ENCODE measurements at regions not wholly inside any gene's neighbourhood (a gene's known extent, or its start where the extent isn't known, plus 50 kb on each side); places are given as distances from the start of the nearest gene placed in this dataset.

- no peak for DNase-seq
Measured at GRCh38 chr4:176902710-176903323, 110.1 kb upstream of the VEGFC start.

GRCh38 chr4:176906709-176907108 lies 114.0 kb upstream of the VEGFC start:
- DNase-seq = no peak

- DNase-seq = no peak
Measured at GRCh38 chr4:176910646-176911045, 117.9 kb upstream of the VEGFC start.

GRCh38 chr4:176919631-176920030 lies 126.9 kb upstream of the VEGFC start:
- no peak for DNase-seq

GRCh38 chr4:176920694-176921093 lies 128.0 kb upstream of the VEGFC start:
- DNase-seq = peak in 1 of 51 donors; percentile 0

- no peak for DNase-seq
Measured at GRCh38 chr4:176921256-176921655, 128.5 kb upstream of the VEGFC start.

- DNase-seq = no peak
Measured at GRCh38 chr4:176924238-176924637, 131.5 kb upstream of the VEGFC start.

GRCh38 chr4:176925962-176926361 lies 133.2 kb upstream of the VEGFC start:
- DNase-seq = no peak

- no peak for DNase-seq
Measured at GRCh38 chr4:176927117-176927516, 134.4 kb upstream of the VEGFC start.

GRCh38 chr4:176927664-176928063 lies 134.9 kb upstream of the VEGFC start:
- no peak for DNase-seq

GRCh38 chr4:176939445-176939844 lies 146.7 kb upstream of the VEGFC start:
- DNase-seq = no peak

- DNase-seq = no peak
Measured at GRCh38 chr4:176945334-176945733, 152.6 kb upstream of the VEGFC start.

GRCh38 chr4:176949029-176949428 lies 156.3 kb upstream of the VEGFC start:
- DNase-seq = no peak

- no peak for DNase-seq
Measured at GRCh38 chr4:176953021-176953420, 160.3 kb upstream of the VEGFC start.

GRCh38 chr4:176957353-176958118 lies 164.8 kb upstream of the VEGFC start:
- DNase-seq = no peak

GRCh38 chr4:176959980-176960379 lies 167.3 kb upstream of the VEGFC start:
- no peak for DNase-seq

- no peak for DNase-seq
Measured at GRCh38 chr4:176963121-176963520, 170.4 kb upstream of the VEGFC start.

GRCh38 chr4:176964116-176964691 lies 171.5 kb upstream of the VEGFC start:
- DNase-seq = no peak

- no peak for DNase-seq
Measured at GRCh38 chr4:176967586-176967985, 174.9 kb upstream of the VEGFC start.

- no peak for DNase-seq
Measured at GRCh38 chr4:176968094-176968493, 175.4 kb upstream of the VEGFC start.

GRCh38 chr4:176969011-176969410 lies 176.3 kb upstream of the VEGFC start:
- no peak for DNase-seq

GRCh38 chr4:176970853-176971252 lies 178.1 kb upstream of the VEGFC start:
- no peak for DNase-seq

- DNase-seq = no peak
Measured at GRCh38 chr4:176971576-176972115, 178.9 kb upstream of the VEGFC start.
